Astrocyte (in vitro differentiated cells and primary cell): ENCODE measurements at regions not wholly inside any gene's neighbourhood (a gene's known extent, or its start where the extent isn't known, plus 50 kb on each side); places are given as distances from the start of the nearest gene placed in this dataset.

ENCODE experiments used
- EZH2 ChIP-seq: IDR thresholded peaks from 2 replicates; pipeline ENCODE4 v1.6.1; 2012; ENCODE audit warnings: mild to moderate bottlenecking, low read length, inconsistent platforms; ENCODE audit not compliant: insufficient read depth
- TF ChIP-seq, protein P1 (sequence below): IDR thresholded peaks from 2 replicates; pipeline ENCODE4 v1.5.1; 2011; ENCODE audit warnings: low read depth, mild to moderate bottlenecking, inconsistent platforms, low read length, moderate library complexity; ENCODE audit not compliant: insufficient read depth

DNA sequence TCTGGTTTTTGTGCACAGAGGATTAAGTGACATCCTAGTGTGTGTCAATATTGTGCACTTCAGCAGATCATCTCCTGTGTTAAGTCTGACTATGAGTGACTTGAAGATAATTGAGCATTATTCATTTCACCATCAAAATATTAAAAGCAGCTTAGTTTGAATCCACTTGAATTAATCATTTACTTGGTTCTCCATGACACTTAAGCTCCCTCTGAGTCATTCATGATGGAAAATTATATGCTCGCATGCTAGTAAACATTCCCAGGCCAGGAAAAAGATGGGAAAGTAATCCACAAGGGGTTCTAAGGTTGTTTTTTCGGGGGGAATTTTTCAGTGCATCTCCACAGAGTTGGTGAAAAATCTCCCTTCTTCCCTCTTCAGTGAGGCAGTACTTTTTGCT lies 97.2 kb upstream of the EOLA2 start:
- TF ChIP-seq, protein P1, sequence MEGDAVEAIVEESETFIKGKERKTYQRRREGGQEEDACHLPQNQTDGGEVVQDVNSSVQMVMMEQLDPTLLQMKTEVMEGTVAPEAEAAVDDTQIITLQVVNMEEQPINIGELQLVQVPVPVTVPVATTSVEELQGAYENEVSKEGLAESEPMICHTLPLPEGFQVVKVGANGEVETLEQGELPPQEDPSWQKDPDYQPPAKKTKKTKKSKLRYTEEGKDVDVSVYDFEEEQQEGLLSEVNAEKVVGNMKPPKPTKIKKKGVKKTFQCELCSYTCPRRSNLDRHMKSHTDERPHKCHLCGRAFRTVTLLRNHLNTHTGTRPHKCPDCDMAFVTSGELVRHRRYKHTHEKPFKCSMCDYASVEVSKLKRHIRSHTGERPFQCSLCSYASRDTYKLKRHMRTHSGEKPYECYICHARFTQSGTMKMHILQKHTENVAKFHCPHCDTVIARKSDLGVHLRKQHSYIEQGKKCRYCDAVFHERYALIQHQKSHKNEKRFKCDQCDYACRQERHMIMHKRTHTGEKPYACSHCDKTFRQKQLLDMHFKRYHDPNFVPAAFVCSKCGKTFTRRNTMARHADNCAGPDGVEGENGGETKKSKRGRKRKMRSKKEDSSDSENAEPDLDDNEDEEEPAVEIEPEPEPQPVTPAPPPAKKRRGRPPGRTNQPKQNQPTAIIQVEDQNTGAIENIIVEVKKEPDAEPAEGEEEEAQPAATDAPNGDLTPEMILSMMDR: no peak
- no peak for TF ChIP-seq EZH2
